ENCODE measurements at regions not wholly inside any gene's neighbourhood (a gene's known extent, or its start where the extent isn't known, plus 50 kb on each side); places are given as distances from the start of the nearest gene placed in this dataset.
"Not testable (repeated sequence)": the region's sequence is repeated elsewhere in the genome, so short reads cannot be mapped to it uniquely, and the experiment has no call there.

DNA sequence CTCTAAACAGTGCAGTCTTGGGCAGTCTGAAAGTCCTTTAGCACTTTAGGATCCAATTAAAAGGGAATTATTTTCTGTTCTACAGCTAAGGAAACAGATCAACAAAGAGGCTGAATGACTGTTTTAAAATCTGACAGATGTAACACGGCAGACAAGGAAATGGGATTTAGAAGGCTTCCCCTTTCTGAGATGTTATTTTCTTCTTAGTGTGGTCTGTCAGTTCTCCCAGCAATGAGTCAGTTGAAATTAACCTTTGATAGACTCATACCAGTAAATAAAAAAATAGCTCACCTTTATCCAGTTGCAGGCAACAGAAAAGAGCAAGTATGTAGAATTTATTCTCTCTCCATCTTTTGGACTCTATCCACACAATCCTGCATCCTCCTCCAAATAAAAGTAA, 98.1 kb downstream of the NEDD1 start:
- DNase-seq (ENCODE audit: extremely low read depth, low read depth, low spot score): no peak

DNA sequence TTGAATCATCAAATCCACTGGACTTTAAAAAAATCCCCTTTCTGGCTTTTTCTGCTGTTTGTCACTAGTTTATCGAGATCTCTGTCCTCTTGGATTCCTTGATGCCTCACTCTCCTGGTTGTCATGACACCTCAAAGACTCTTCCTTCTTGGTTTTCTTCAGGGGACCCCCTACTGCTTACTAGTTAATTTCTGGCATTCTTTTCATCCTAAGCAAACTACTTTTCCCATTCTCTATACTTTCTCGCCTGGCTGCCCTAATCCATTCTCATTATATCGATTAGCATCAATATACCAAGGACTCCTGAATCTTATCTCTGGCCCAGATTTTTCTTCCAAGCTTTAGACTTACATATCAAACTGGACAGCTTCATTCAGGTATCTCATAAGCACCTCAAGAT, 98.6 kb downstream of the NEDD1 start:
- no peak for DNase-seq (ENCODE audit: extremely low read depth, low read depth, low spot score)

DNA sequence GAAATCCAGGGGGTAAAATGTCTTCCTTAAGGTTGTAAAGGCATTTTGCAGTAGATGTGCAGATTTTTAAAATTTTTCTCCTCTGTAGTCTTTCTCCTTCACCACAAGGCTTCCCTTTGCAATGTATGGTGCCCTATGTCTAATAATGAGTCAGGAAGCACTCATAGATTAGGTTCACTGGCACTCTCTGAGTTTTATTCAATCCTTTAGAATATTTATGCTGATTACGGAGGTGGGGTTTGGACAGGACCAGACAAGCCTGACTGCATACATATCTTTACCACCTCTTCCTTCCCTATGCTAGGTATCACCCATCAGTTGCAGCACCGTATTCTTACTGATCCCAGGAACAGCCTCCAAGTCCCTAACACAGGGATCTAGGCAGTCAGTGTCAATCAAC, 99.5 kb downstream of the NEDD1 start:
- DNase-seq (ENCODE audit: extremely low read depth, low read depth, low spot score): no peak

DNA sequence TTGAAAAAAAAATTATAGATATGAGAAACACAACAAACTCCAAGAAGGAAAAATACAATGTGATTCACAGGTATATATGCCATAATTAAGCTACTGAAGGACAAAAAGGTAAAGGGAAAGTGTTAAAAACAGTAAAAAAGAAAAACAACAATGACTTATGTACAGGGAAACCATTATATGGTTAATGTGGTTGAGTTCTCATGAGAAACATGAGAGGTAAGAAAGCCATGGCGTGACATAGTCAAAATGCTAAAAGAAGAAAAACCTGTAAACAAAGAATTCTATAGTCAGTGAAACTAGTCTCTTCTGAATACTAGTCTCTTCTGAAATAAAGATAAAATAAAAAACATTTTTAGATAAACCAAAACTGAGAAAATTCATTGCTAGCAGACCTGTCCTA, 109.1 kb downstream of the NEDD1 start:
- no peak for DNase-seq (ENCODE audit: extremely low read depth, low read depth, low spot score)

DNA sequence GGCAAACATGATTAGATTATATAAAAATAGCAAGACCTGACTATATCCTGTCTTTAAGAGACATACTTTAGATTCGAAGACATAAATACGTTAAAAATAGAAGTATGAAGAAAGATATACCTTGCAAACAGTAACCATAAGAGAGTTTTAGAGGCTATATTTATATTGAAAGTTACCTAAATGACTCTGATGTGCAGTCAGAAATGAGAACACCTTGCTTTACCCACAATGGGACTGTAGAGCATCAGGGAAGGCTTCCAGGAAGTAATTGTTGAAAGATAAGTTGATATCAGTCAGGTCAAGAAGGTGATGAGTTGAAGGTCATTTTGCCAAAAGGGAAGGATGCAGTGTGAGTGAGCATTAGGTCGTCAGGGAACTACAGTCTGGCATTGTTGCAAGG, 110.2 kb downstream of the NEDD1 start:
- DNase-seq (ENCODE audit: extremely low read depth, low read depth, low spot score): no peak

DNA sequence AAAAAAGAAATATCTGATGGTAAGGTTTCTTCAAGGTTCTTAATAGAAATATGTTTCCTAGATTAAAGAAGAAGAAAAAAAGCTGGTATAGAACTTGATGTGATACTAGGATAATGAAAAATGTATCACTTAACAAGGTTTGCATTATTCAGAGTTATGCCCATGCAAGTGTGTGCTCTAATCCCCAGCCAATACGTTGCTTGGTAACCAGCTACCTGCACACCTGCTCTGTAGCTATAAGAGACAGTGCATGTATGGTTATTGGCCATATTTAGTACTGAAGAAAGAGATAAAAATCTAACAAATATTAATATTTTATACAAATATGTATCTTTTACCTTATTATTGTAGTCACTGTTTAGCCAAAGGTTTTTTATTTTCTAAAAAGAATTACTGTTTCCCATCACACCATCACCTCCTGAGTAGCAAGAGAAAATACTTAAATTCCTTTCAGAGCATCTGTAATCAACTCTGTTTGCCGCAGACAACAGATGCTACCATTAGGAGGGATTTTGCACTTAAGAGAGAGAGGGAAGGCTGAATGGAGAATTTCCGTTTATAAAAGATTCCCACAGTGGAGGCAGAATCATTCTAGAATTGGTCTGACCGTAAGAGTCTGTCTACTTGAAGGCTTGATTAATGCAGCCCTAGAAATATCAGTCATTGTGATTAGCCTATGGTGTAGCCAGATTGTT, 115.6 kb downstream of the NEDD1 start:
- no peak for DNase-seq (ENCODE audit: extremely low read depth, low read depth, low spot score)

DNA sequence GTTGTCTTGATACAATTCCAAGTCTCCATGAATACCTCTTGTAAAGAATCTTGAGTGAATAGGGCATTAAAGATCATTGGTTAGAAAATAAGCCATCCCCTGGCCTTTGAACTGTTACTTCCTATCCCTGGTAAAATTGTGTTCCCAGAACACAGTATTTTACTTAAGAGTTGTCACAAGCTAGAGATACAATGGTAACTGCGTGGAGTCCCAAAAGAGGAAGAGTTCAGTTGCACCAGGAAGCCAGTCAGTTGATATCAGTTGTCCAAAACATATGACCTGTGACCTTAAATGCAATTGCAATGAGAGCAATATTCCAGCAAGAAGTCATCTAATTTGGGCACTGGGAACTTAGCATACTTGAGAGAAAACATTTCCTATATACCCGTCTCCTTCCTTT, 117.3 kb downstream of the NEDD1 start:
- no peak for DNase-seq (ENCODE audit: extremely low read depth, low read depth, low spot score)

DNA sequence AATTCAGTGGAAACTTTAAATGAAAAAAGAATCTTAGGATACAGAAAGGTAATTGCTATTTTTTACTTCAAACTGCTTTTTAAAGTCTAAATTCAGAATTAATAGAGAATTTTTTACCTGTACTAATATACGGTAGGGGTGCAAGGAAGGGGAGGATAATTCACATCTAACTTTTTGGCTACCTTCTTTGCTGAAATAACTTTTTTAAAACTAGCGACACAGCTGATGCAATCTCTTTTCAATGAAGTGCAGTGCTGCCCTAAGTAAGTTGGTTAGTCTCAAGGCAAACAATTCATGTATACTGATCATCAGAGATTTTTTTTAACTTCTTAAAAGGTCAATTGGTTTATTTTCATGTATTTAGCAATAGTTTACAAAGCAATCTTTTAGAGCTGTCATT, 119.8 kb downstream of the NEDD1 start:
- no peak for DNase-seq (ENCODE audit: extremely low read depth, low read depth, low spot score)

DNA sequence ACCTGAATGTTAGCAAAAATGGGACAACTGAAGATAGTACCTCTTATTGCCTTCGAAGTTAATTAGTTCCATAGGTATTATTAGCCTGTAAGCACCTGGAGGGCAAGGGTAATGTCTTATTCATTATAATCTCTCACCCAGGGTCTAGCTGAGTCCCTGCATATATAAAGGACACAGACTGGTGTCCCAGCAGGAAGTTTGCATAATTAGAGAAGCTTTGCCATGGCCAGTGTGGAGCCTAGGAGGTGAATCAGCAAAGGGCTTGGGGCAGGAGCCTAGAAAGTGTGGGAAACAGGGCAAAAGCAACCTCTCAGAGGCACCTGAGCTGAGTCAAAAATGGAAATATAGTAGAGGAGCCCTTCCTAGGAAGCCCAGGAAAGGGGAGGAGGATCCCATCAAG, 120.4 kb downstream of the NEDD1 start:
- no peak for DNase-seq (ENCODE audit: extremely low read depth, low read depth, low spot score)

DNA sequence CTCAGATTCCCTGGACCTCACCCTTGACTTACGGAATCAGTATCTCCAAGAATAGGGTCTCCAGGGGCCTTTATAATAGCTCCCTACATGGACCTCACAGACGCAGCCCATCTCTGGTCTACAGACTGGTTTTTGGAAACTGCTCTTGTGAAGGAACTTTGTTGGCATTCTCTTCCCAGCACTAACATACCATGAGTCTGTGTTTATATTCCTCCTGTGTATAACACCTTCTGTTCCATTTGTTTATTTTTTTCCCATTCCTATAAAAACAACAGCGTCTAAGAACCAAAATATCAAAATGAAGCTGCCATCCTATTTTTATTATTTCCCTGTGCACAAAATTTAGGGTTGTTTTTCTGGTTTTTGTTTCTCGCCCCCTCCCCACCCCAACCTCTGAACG, 131.1 kb downstream of the NEDD1 start:
- DNase-seq (ENCODE audit: extremely low read depth, low read depth, low spot score): no peak

DNA sequence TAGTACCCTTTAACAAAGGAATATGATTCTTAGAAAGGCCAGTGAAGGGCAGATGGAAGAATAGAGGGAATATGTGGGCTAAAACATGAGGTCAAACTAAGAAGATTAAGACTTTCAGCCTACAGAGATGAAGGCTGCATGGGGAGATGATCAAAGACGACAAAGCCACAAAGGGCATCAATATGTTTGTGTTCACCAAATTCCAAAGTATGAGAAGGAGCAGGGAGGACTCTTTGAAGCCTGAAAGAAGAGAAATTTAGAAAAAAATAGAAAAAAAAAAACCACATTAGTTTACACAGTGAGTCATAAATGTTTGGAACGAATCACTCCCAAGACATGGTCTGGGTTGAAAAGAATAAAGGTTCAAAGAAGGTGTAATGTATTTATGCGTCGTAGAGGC, 131.8 kb downstream of the NEDD1 start:
- no peak for DNase-seq (ENCODE audit: extremely low read depth, low read depth, low spot score)

DNA sequence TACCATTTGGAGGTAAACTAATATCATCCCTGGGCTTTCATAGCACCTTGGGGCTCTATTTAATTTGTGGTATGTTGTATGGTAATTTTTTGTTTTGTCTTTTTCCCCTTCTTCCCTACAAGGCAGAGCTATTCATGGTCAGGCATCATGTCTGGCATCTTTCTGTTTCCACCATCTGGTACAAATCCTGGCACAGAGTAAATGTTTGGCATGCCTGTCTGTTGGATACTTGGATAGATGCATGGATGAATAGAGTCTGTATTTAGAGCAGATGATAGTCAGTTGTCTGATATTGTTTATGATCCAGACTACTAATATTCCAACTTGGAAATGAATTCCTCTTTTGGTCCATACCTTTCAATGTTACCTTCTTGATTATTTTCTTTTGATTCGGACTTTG, 139.8 kb downstream of the NEDD1 start:
- no peak for DNase-seq (ENCODE audit: extremely low read depth, low read depth, low spot score)

DNA sequence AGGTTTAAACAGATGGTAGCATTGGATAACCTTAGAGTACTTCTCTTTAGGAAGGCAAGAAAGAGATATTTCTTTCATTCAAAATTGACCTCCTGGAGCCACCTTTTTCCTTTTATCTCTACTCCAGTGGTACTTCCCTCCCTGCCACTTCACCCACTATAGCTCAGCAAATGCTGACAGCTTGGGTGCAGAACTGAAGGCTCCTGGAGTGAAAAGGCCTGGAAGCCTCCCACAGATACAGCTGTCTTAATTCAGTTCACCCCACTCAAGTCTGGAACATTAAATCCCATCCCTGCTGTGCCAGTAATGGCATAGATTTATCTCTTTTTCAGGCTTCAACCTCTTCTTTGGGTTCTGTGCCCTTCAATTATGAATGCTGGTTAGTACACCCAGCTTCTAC, 140.3 kb downstream of the NEDD1 start:
- no peak for DNase-seq (ENCODE audit: extremely low read depth, low read depth, low spot score)

DNA sequence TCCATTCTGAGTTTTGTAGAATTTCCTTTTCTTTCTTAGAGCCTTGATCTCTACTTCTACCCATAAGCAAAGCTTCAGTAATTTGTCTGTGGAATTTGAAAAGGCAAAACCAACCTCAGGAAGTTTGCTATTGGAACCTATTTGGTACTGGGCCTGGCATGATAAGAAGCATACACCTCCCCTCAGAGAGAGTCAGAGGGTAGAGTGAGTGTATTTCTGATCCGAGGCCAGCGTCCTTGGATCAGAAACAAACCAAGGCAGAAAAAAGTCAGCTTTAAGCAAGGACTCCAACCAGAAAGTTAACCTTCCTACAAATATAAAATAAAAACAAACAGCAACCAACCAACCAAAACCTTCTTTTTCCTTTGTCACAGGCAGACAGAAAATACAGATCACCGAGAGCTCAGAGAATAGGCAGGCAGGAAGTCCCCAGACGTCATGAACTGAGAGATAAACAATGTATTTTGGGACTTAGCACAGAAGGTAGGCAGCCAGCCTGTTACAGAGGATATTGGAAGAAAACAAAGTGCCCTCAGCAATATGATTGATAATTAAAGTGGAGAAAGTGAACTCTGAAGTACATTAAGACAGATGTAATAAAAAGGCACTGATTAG, 141.5 kb downstream of the NEDD1 start:
- DNase-seq (ENCODE audit: extremely low read depth, low read depth, low spot score): no peak

DNA sequence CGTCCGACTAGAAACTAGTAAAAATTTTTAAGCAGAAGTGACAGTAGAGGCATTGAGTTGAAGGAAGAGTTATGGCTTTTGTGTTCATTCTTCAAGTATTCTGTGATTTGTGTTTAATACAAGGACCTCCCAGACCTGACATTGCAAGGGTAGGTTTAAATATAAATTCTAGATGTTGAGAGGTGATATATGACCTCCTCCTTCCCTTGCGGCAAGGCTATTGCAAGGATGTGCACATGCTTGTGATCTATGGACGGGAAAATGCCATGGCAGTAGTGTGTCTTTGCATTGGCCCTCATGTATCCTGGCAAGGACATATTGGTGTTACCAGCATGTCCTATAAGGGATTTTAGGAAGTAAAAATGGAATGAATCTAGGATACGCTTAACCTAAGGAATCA, 143.5 kb downstream of the NEDD1 start:
- DNase-seq (ENCODE audit: extremely low read depth, low read depth, low spot score): no peak

DNA sequence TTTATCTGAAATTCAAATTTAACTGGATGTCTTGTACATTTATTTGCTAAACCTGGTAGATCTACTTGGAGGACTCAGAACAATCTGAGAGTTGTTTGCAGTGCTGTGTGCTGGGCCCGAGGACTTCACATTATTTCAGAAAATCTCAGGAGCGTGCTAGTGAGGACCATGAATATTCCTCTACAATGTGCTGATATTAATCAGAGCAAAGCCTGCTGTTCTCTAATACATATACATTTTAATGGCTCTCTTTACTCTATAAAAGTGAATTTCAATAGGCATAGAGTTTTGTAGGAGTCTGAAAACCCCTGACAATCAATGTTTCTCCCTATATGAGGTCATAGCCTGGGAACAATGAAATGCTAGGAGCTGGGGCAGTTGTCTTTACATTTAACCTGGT, 144.3 kb downstream of the NEDD1 start:
- no peak for DNase-seq (ENCODE audit: extremely low read depth, low read depth, low spot score)

DNA sequence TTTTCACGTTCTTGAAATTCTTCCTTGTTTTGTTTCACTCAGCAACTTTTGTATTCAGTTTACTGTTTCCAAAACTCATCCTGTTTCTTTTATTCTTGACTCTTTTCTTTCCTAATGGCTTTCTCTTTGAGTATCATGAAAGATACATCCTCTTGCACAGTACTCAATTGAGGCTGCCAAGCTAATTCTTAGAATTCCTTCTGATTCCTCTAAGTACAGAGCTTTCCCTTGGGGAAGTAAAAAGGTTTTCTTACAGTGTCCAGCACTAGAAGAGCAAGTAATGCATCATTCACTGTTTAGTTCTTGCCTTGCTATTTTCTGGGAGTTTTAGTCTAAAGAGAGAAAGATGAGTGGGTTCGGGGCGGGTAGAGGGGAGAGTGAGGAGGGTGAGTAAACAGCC, 154.1 kb downstream of the NEDD1 start:
- no peak for DNase-seq (ENCODE audit: extremely low read depth, low read depth, low spot score)

DNA sequence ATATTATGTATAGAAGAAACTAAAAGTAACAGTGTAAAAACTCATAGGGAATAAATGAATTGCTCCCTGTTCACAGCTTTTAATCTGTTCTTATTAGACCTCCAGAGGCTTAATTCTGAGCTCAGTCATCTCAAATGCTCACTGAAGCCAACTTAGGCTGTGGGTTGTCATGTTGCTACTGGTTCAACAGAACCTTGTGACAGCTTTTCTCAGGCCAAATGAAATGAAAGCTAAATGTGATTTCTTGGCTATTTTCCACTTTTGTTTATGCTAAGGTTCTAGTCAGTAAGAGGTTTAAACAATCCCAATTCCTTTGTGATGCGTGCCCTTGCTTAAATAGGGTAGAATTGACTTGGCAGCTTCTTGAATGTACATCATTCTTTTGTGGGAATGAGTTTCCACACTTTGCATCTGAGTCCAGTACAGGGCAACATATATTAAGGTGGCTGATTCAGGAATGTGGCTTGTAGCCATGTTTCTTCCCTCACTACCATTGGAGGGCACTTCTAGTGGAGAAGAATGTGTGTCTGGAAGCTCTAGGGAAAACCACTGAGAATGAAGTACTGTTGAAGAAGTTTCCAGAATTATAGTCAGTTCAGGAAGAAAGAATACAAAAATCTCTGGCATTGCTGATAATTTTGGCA, 156.4 kb downstream of the NEDD1 start:
- no peak for DNase-seq (ENCODE audit: extremely low read depth, low read depth, low spot score)

DNA sequence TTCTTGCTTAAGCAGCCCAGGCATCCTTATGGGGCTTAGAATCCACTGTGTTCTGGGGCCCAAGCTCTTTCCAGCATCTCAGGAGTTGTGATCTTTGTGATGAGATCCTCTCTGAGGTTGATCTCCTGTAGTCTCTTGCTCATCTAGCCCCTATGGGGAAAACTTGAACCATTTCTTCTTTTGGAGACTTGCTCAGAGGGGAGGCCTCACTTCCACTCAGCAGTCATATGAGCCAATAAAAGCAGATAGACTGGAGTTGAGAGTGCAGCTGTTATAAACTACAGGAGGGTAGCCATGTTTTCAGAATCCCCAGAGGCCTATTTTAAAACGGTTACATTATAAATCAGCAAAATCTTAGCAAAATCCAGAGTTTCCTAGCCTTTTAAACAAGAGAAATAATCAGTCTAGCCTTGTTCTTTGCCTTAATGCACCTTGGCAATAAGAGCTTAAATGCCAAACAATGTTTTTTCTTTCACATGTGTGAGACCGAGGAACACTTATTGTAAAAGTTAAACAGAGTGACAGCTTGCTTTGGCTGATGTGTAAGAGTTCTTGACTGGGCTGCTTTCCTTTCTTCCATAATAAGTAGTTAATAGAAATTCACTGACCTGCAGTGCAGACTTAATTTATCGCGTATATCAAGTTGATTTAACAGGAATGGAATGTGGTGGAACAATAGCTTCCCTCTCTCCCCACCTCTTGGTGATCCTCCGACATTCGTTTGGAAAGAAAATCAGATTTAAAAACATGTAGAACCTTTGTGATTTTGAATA, 168.3 kb downstream of the NEDD1 start:
- DNase-seq (ENCODE audit: extremely low read depth, low read depth, low spot score): no peak

DNA sequence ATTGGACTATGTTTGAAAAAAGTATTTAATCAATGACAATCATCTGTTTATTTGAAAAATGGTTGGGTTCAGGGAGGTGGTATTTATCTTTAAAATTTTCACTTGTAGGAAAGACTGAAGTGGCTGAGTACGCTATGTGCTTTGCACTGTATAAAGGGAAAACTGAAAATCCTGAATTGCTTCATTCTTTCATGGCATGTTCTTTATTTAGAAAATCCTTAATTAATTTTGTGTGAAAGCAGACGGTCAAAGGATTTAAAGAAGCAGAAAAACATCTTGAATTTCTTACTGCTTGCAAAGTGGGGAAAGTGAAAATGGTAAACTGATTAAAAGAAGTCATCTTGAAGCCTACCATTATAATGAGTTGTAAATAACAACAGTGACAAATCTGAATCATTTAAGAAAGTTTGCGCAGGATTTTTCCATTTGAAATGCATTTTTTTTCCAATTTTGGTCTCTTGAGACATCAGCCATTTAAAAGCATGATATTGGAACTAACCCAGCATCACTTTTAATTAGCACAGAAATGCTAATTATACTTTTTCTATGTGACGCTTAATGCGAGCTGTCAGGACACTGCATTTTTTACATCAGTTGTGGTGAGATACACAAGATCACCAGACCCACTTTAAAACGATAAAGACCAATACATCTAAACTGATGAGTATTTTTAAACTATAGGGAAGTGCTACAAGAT, 169.0 kb downstream of the NEDD1 start:
- no peak for DNase-seq (ENCODE audit: extremely low read depth, low read depth, low spot score)

DNA sequence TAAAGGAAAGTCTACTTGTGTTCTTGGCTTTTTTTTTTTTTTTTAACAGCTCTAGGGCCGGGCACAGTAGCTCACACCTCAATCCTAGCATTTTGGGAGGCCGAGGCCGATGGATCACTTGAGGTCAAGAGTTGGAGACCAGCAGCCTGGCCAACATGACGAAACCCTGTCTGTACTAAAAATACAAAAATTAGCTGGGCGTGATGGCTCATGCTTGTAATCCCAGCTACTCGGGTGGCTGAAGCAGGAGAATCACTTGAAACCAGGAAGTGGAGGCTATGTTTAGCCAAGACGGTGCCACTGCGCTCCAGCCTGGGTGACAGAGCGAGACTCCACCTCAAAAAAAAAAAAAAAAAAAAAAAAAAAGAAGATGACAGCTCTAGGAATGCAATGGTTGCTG, 169.9 kb downstream of the NEDD1 start:
- DNase-seq (ENCODE audit: extremely low read depth, low read depth, low spot score): not testable (repeated sequence)

Data from glomerular endothelial cell (primary cell).